Upper lobe of right lung (tissue), 1 donor: ENCODE measurements at regions not wholly inside any gene's neighbourhood (a gene's known extent, or its start where the extent isn't known, plus 50 kb on each side); places are given as distances from the start of the nearest gene placed in this dataset.

Experiments
- ATAC-seq: fragments of 200-7000 bp; cut with Tn5 transposase; one replicate; pipeline ENCODE4 v1.9.1; 2020; ENCODE audit warnings: mild to moderate bottlenecking, moderate library complexity
- DNase-seq: peaks from one replicate; pipeline ENCODE4 v3.0.0-alpha.2; 2020
- H3K27ac ChIP-seq: fragments of 200-600 bp; one replicate; pipeline ENCODE4 v1.8.0; 2022
- H3K27me3 ChIP-seq: fragments of 200-600 bp; one replicate; pipeline ENCODE4 v1.8.0; 2022; ENCODE audit warnings: mild to moderate bottlenecking
- H3K36me3 ChIP-seq: fragments of 200-600 bp; one replicate; pipeline ENCODE4 v1.8.0; 2022
- H3K4me1 ChIP-seq: fragments of 200-600 bp; one replicate; pipeline ENCODE4 v1.8.0; 2022
- H3K4me3 ChIP-seq: fragments of 200-600 bp; one replicate; pipeline ENCODE4 v1.8.0; 2022; ENCODE audit warnings: mild to moderate bottlenecking
- H3K9me3 ChIP-seq: fragments of 200-600 bp; one replicate; pipeline ENCODE4 v1.8.0; 2022
- intact Hi-C: fragments of 100-400 bp; cut with DNase I; formaldehyde crosslinking; loops from one replicate; pipeline ENCODE4 v1.11.0; 2022
- TF ChIP-seq, protein P1 (sequence below): fragments of 200-600 bp; IDR thresholded peaks from one replicate; pipeline ENCODE4 v1.8.0; 2022; ENCODE audit warnings: antibody characterized with exemption
- donor health status: DM: no; HTN: yes; CAD: no; lungs with severe emphysema.

DNA sequence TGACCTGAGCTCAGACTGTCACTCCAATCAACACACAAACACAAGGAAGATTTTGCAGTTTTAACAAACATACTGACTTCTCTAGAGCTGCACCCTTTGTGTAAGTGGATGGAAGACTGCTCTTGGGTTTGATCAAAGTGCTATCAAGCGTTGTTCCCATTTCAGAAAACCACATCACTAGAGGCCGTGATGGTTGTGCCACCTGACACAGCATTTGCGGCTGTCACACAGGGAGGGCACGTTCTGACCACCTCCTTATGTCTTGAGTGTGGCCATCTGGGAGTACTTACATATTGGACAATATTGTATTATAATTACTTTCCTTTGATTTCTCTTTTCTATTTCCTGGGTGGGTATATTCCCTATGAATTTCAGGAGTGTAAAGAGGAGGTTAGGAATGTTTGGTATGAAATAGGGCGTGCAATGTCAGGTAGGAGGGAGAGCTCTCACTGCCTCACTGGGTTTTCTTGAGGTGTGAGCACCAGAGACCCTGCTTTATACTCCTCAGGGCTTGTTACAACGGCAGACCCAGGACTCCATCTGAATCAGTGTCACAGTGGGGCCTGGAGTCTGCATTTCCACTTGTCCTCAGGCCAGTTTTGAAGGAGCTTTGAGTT, 74.3 kb downstream of the SYNE3 start:
- intact Hi-C loops = loop anchor here (5.0 kb wide), 1 partner anchor 80 kb away; no protein-coding TSS in a partner anchor
- no peak overlapping the region for H3K4me3 ChIP-seq
- no peaks in the 10 kb centered on the region for H3K4me1 ChIP-seq
- ATAC-seq (peak; percentile 6), DNase-seq (no peak)
- no peak overlapping the region for H3K27ac ChIP-seq
- peaks cover 25% of the 10 kb centered on the region for H3K36me3 ChIP-seq
- no peaks in the 10 kb centered on the region for H3K9me3 ChIP-seq
- TF ChIP-seq, protein P1, sequence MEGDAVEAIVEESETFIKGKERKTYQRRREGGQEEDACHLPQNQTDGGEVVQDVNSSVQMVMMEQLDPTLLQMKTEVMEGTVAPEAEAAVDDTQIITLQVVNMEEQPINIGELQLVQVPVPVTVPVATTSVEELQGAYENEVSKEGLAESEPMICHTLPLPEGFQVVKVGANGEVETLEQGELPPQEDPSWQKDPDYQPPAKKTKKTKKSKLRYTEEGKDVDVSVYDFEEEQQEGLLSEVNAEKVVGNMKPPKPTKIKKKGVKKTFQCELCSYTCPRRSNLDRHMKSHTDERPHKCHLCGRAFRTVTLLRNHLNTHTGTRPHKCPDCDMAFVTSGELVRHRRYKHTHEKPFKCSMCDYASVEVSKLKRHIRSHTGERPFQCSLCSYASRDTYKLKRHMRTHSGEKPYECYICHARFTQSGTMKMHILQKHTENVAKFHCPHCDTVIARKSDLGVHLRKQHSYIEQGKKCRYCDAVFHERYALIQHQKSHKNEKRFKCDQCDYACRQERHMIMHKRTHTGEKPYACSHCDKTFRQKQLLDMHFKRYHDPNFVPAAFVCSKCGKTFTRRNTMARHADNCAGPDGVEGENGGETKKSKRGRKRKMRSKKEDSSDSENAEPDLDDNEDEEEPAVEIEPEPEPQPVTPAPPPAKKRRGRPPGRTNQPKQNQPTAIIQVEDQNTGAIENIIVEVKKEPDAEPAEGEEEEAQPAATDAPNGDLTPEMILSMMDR = no peak
- H3K27me3 ChIP-seq = no peaks in the 10 kb centered on the region

DNA sequence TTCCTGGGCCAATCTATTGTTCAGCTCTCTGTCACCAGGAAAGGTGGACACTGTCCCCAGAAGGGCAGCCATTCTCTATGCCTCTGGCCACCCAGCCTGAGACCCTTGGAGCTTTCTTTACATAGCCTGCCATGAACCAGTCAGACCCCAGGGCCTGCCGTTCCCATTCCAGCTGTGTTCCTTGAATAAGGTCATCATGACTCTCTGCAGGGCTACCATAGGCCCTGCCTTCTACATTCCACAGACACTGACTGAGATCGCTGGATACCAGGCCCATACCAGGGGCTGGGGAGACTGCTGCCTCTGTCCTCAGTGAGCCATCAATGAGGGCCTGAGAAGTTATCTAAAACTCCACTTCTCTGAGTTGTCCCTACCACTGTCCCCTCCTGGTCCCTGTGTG, 75.5 kb downstream of the SYNE3 start:
- Histone ChIP-seq H3K27me3 (no peaks in the 10 kb centered on the region), H3K4me1 (no peaks in the 10 kb centered on the region), H3K27ac (no peak overlapping the region), H3K4me3 (no peak overlapping the region), H3K9me3 (no peaks in the 10 kb centered on the region), H3K36me3 (peaks cover 37% of the 10 kb centered on the region)
- ATAC-seq (no peak), DNase-seq (no peak)
- intact Hi-C loops = loop anchor here (5.0 kb wide), 1 partner anchor 81 kb away; no protein-coding TSS in a partner anchor
- TF ChIP-seq, protein P1 = no peak

DNA sequence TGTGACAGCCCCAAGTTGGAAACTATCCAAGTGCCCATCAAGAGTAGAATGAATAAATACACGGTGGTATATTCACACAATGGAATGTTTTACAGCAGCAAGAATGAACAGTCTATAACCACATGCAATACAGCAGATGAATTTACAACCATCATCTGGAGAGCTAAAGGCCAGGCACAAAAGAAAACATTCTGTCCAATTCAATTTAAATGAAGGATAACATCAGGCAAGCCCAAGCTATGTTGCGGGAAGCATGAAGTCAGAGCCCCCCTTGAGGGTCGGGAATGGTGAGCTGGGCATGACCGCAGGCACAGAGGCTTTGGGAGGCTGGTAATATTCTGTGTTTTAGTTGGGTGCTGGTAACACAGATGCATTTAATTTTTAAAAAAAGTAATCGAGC, 76.0 kb downstream of the SYNE3 start:
- DNase-seq = no peak
- TF ChIP-seq, protein P1 = no peak
- Histone ChIP-seq H3K27ac (no peak overlapping the region), H3K36me3 (peaks cover 40% of the 10 kb centered on the region), H3K4me3 (no peak overlapping the region), H3K4me1 (no peaks in the 10 kb centered on the region), H3K27me3 (no peaks in the 10 kb centered on the region), H3K9me3 (no peaks in the 10 kb centered on the region)
- intact Hi-C loops = loop anchor here (5.0 kb wide), 1 partner anchor 82 kb away; no protein-coding TSS in a partner anchor
- no peak for ATAC-seq

DNA sequence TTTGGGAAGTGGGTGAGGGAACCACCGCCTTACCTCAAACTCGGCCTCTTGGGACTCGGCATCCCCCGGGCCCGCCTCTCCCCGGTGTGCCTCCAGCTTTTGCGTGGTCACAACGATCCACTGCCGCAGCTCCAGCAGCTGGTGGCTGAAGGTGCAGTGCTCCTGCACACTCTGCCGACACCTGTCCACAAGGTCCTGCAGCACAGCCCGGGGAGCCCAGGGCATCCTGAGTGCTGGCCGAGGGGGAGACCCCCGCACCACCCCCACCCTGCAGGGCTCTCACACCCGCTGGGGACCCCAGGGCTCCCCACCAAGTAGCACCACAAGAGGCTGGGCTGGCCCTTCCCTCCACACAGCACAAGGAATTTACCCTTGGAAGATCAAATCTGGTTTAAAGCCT, 76.6 kb downstream of the SYNE3 start:
- Histone ChIP-seq H3K36me3 (peaks cover 45% of the 10 kb centered on the region), H3K4me3 (no peak overlapping the region), H3K9me3 (no peaks in the 10 kb centered on the region), H3K4me1 (no peaks in the 10 kb centered on the region), H3K27me3 (no peaks in the 10 kb centered on the region), H3K27ac (no peak overlapping the region)
- DNase-seq (no peak), ATAC-seq (no peak)
- intact Hi-C loops = loop anchor here (5.0 kb wide), 2 partner anchors 82 to 328 kb away; no protein-coding TSS in a partner anchor
- TF ChIP-seq, protein P1 = no peak

DNA sequence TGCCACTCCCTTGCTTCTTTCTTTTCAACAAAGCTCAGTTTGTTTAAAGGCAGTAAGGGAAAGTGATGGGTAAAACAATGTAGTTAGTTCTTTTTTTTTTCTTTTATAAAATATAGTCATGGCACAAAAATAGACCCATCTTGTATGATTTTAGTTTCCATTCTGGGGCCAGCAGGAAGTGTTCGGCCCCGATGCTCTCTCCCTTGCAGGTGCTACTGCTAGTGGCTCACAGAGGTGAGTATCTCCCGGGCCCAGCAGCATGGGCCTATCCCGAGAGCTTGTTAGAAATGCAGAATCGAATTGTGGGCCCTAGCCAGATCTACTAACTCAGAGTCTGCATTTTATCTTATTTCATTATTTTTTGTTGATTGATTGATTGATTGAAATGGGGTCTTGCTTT, 78.7 kb downstream of the SYNE3 start:
- no peaks in the 10 kb centered on the region for H3K9me3 ChIP-seq
- intact Hi-C loops = loop anchor here (5.0 kb wide), 1 partner anchor 325 kb away; no protein-coding TSS in a partner anchor
- peaks cover 65% of the 10 kb centered on the region for H3K36me3 ChIP-seq
- DNase-seq = no peak
- no peak overlapping the region for H3K4me3 ChIP-seq
- H3K27me3 ChIP-seq = no peaks in the 10 kb centered on the region
- no peak for ATAC-seq
- no peak overlapping the region for H3K27ac ChIP-seq
- no peaks in the 10 kb centered on the region for H3K4me1 ChIP-seq
- TF ChIP-seq, protein P1 = no peak
